GM23338 (cell line): ENCODE measurements at regions not wholly inside any gene's neighbourhood (a gene's known extent, or its start where the extent isn't known, plus 50 kb on each side); places are given as distances from the start of the nearest gene placed in this dataset.

ENCODE experiments used
- ATAC-seq: fragments of 200-7000 bp; cut with Tn5 transposase; 3 replicates; pipeline ENCODE4 v1.9.1; 2020
- DNase-seq: peaks from one replicate; pipeline ENCODE4 v3.0.0-alpha.2; 2015; ENCODE audit warnings: low spot score
- H2AFZ ChIP-seq: fragments of 200-600 bp; sonication (generic); 2 replicates; pipeline ENCODE4 v1.8.0; 2016; ENCODE audit warnings: antibody characterized with exemption, mild to moderate bottlenecking, moderate library complexity
- H3F3A ChIP-seq: fragments of 200-600 bp; sonication (generic); replicated peaks from 2 replicates; pipeline ENCODE4 v1.8.0; 2017; ENCODE audit warnings: antibody characterized with exemption, mixed run types, low read depth
- H3K27ac ChIP-seq: fragments of 200-600 bp; sonication (generic); 2 replicates; pipeline ENCODE4 v1.6.1; 2016; ENCODE audit warnings: low read depth
- H3K27me3 ChIP-seq: fragments of 200-600 bp; sonication (generic); 2 replicates; pipeline ENCODE4 v1.8.0; 2016; ENCODE audit warnings: mild to moderate bottlenecking, mixed run types, moderate library complexity; ENCODE audit not compliant: insufficient read depth
- H3K36me3 ChIP-seq: fragments of 200-600 bp; sonication (generic); 2 replicates; pipeline ENCODE4 v1.8.0; 2016; ENCODE audit warnings: mild to moderate bottlenecking; ENCODE audit not compliant: insufficient read depth
- H3K4me1 ChIP-seq: fragments of 200-600 bp; sonication (generic); 2 replicates; pipeline ENCODE4 v1.8.0; 2016; ENCODE audit warnings: mild to moderate bottlenecking, moderate library complexity; ENCODE audit not compliant: insufficient read depth
- H3K4me2 ChIP-seq: fragments of 200-600 bp; sonication (generic); 2 replicates; pipeline ENCODE4 v1.7.1; 2017; ENCODE audit warnings: mixed run types
- H3K4me3 ChIP-seq: fragments of 200-600 bp; sonication (generic); 2 replicates; pipeline ENCODE4 v1.6.1; 2016; ENCODE audit warnings: mixed run types
- H3K79me2 ChIP-seq: fragments of 200-600 bp; sonication (generic); replicated peaks from 2 replicates; pipeline ENCODE4 v1.8.0; 2017; ENCODE audit warnings: mild to moderate bottlenecking; ENCODE audit not compliant: insufficient read depth
- H3K9me2 ChIP-seq: fragments of 200-600 bp; sonication (generic); 2 replicates; pipeline ENCODE4 v1.8.0; 2017; ENCODE audit not compliant: insufficient read depth
- H4K20me1 ChIP-seq: fragments of 200-600 bp; sonication (generic); replicated peaks from 2 replicates; pipeline ENCODE4 v1.8.0; 2017; ENCODE audit warnings: mild to moderate bottlenecking; ENCODE audit not compliant: insufficient read depth
- H3K27ac Mint-ChIP-seq: 2 replicates; pipeline ENCODE4 v1.8.0; 2020; ENCODE audit warnings: inconsistent platforms, mild to moderate bottlenecking, moderate library complexity, mixed read lengths
- H3K27me3 Mint-ChIP-seq: 3 replicates; pipeline ENCODE4 v1.8.0; 2022; ENCODE audit warnings: low read depth, mild to moderate bottlenecking, moderate library complexity, mixed read lengths, inconsistent platforms; ENCODE audit not compliant: insufficient read depth, poor library complexity
- H3K36me3 Mint-ChIP-seq: 3 replicates; pipeline ENCODE4 v1.8.0; 2021; ENCODE audit warnings: low read depth, mild to moderate bottlenecking, inconsistent platforms, moderate library complexity, mixed read lengths
- H3K4me1 Mint-ChIP-seq: 3 replicates; pipeline ENCODE4 v1.8.0; 2020; ENCODE audit warnings: mild to moderate bottlenecking, inconsistent platforms, mixed read lengths
- H3K4me3 Mint-ChIP-seq: 3 replicates; pipeline ENCODE4 v1.8.0; 2021; ENCODE audit warnings: moderate library complexity, mild to moderate bottlenecking, inconsistent platforms, mixed read lengths
- H3K9me3 Mint-ChIP-seq: 3 replicates; pipeline ENCODE4 v1.8.0; 2020; ENCODE audit warnings: moderate library complexity, mild to moderate bottlenecking, inconsistent platforms, mixed read lengths
- EZH2 ChIP-seq: fragments of 200-600 bp; sonication (generic); IDR thresholded peaks from one replicate; pipeline ENCODE4 v1.8.0; 2017; ENCODE audit warnings: antibody characterized with exemption, mild to moderate bottlenecking, low read depth; ENCODE audit not compliant: unreplicated experiment
- EZH2phosphoT487 ChIP-seq: fragments of 200-600 bp; sonication (generic); IDR thresholded peaks from one replicate; pipeline ENCODE4 v1.8.1; 2018; ENCODE audit warnings: antibody characterized with exemption; ENCODE audit not compliant: unreplicated experiment
- JUNB ChIP-seq: IDR thresholded peaks from one replicate; pipeline ENCODE4 v1.6.1; 2016; ENCODE audit warnings: antibody characterized with exemption; ENCODE audit not compliant: unreplicated experiment
- ZNF114 ChIP-seq: fragments of 250-450 bp; sonication (Bioruptor Pico); IDR thresholded peaks from 2 replicates; pipeline ENCODE4 v1.5.0; 2020; ENCODE audit warnings: mild to moderate bottlenecking, moderate library complexity
- TF ChIP-seq, protein P1 (sequence below), 2 experiments: fragments of 200-600 bp in 1 of 2; sonication (generic) in 1 of 2; conservative IDR thresholded peaks; 2 replicates each; pipeline versions ENCODE4 v1.5.1 to v1.6.1; 2016 to 2017; ENCODE audit warnings: antibody characterized with exemption in 2 of 2, low read depth in 2 of 2, mild to moderate bottlenecking in 2 of 2, moderate library complexity in 1 of 2
- TF ChIP-seq, protein P2 (sequence below): fragments of 250-450 bp; sonication (Bioruptor Pico); IDR thresholded peaks from 2 replicates; pipeline ENCODE4 v1.5.0; 2020; ENCODE audit warnings: mild to moderate bottlenecking, moderate library complexity

GRCh38 chr4:125682730-125683129 lies 368.0 kb downstream of the FAT4 start:
- no peak overlapping the region for H3K4me2 ChIP-seq
- H3K4me1 ChIP-seq = peaks cover 9% of the 10 kb centered on the region
- no peaks in the 10 kb centered on the region for H3K36me3 ChIP-seq
- TF ChIP-seq, protein P1, sequence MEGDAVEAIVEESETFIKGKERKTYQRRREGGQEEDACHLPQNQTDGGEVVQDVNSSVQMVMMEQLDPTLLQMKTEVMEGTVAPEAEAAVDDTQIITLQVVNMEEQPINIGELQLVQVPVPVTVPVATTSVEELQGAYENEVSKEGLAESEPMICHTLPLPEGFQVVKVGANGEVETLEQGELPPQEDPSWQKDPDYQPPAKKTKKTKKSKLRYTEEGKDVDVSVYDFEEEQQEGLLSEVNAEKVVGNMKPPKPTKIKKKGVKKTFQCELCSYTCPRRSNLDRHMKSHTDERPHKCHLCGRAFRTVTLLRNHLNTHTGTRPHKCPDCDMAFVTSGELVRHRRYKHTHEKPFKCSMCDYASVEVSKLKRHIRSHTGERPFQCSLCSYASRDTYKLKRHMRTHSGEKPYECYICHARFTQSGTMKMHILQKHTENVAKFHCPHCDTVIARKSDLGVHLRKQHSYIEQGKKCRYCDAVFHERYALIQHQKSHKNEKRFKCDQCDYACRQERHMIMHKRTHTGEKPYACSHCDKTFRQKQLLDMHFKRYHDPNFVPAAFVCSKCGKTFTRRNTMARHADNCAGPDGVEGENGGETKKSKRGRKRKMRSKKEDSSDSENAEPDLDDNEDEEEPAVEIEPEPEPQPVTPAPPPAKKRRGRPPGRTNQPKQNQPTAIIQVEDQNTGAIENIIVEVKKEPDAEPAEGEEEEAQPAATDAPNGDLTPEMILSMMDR (conservative IDR thresholded peaks at IDR 0.05; ENCODE audit: low read depth in 2 of 2) = no peak
- TF ChIP-seq, protein P2, sequence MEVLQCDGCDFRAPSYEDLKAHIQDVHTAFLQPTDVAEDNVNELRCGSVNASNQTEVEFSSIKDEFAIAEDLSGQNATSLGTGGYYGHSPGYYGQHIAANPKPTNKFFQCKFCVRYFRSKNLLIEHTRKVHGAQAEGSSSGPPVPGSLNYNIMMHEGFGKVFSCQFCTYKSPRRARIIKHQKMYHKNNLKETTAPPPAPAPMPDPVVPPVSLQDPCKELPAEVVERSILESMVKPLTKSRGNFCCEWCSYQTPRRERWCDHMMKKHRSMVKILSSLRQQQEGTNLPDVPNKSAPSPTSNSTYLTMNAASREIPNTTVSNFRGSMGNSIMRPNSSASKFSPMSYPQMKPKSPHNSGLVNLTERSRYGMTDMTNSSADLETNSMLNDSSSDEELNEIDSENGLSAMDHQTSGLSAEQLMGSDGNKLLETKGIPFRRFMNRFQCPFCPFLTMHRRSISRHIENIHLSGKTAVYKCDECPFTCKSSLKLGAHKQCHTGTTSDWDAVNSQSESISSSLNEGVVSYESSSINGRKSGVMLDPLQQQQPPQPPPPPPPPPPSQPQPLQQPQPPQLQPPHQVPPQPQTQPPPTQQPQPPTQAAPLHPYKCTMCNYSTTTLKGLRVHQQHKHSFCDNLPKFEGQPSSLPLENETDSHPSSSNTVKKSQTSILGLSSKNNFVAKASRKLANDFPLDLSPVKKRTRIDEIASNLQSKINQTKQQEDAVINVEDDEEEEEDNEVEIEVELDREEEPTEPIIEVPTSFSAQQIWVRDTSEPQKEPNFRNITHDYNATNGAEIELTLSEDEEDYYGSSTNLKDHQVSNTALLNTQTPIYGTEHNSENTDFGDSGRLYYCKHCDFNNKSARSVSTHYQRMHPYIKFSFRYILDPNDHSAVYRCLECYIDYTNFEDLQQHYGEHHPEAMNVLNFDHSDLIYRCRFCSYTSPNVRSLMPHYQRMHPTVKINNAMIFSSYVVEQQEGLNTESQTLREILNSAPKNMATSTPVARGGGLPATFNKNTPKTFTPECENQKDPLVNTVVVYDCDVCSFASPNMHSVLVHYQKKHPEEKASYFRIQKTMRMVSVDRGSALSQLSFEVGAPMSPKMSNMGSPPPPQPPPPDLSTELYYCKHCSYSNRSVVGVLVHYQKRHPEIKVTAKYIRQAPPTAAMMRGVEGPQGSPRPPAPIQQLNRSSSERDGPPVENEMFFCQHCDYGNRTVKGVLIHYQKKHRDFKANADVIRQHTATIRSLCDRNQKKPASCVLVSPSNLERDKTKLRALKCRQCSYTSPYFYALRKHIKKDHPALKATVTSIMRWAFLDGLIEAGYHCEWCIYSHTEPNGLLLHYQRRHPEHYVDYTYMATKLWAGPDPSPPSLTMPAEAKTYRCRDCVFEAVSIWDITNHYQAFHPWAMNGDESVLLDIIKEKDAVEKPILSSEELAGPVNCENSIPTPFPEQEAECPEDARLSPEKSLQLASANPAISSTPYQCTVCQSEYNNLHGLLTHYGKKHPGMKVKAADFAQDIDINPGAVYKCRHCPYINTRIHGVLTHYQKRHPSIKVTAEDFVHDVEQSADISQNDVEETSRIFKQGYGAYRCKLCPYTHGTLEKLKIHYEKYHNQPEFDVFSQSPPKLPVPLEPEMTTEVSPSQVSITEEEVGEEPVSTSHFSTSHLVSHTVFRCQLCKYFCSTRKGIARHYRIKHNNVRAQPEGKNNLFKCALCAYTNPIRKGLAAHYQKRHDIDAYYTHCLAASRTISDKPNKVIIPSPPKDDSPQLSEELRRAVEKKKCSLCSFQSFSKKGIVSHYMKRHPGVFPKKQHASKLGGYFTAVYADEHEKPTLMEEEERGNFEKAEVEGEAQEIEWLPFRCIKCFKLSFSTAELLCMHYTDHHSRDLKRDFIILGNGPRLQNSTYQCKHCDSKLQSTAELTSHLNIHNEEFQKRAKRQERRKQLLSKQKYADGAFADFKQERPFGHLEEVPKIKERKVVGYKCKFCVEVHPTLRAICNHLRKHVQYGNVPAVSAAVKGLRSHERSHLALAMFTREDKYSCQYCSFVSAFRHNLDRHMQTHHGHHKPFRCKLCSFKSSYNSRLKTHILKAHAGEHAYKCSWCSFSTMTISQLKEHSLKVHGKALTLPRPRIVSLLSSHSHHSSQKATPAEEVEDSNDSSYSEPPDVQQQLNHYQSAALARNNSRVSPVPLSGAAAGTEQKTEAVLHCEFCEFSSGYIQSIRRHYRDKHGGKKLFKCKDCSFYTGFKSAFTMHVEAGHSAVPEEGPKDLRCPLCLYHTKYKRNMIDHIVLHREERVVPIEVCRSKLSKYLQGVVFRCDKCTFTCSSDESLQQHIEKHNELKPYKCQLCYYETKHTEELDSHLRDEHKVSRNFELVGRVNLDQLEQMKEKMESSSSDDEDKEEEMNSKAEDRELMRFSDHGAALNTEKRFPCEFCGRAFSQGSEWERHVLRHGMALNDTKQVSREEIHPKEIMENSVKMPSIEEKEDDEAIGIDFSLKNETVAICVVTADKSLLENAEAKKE (CRISPR knock-in tag) = no peak
- TF ChIP-seq JUNB (no peak), EZH2 (no peak), EZH2phosphoT487 (no peak), ZNF114 (CRISPR knock-in tag) (no peak)
- peak overlapping the region; percentile 85 for H2AFZ ChIP-seq
- H3F3A ChIP-seq = no peaks in the 10 kb centered on the region
- H3K4me3 ChIP-seq = no peak overlapping the region
- no peaks in the 10 kb centered on the region for H4K20me1 ChIP-seq
- no peak for DNase-seq
- Mint-ChIP-seq H3K36me3 (no peaks in the 10 kb centered on the region), H3K27ac (no peak overlapping the region), H3K27me3 (no peaks in the 10 kb centered on the region), H3K4me3 (no peak overlapping the region), H3K4me1 (peaks cover 5% of the 10 kb centered on the region; the same call in 2 of the 3 replicates), H3K9me3 (no peaks in the 10 kb centered on the region)
- no peaks in the 10 kb centered on the region for H3K27me3 ChIP-seq
- H3K9me2 ChIP-seq = no peaks in the 10 kb centered on the region
- no peaks in the 10 kb centered on the region for H3K79me2 ChIP-seq
- no peak overlapping the region for H3K27ac ChIP-seq
- no peak for ATAC-seq
